Stimulated activated CD4-positive, alpha-beta T cell treated with anti-CD3 and anti-CD28 coated beads, Interleukin-2, amount 100 ng/mL, for 24 hours (primary cell): ENCODE measurements at regions not wholly inside any gene's neighbourhood (a gene's known extent, or its start where the extent isn't known, plus 50 kb on each side); places are given as distances from the start of the nearest gene placed in this dataset.

Source experiments
- DNase-seq, 2 donors: peaks; one replicate each; pipeline ENCODE4 v3.0.0-alpha.2; 2020

DNA sequence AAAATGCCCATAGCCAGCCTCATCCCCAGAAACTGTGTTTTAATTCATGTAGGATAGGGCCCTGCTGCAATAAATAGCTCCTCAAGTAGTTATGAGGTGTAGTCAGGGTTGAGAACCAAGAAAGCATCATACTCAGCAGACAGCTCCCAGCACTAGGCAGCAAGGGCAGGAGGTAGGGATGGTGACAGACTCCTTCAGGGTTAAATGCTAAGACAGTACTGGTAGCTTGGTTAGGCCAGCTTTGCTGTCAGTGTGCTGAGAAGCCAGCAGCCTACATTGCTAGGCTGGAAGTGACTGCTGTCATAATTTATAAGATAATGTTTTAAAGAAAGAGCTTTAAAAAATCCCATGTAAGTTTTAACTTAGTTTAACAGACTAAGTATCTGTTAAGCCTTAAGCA lies 113.9 kb upstream of the IMMP2L start:
- no peak for DNase-seq

DNA sequence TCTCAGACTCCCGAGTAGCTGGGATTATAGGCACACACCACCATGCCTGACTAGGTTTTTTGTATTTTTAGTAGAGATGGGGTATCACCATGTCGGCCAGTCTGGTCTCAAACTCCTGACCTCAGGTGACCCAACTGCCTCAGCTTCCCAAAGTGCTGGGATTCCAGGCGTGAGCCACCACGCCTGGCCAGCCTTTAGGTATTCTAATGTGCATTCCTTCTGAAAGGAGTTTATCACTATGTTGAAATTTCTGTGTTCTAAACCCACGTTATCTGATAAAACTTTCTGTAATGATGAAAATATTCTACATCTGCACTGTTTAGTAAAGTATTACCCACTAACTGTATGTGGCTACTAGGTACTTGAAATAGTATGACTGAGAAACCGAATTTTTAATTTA lies 110.6 kb upstream of the IMMP2L start:
- DNase-seq = no peak

DNA sequence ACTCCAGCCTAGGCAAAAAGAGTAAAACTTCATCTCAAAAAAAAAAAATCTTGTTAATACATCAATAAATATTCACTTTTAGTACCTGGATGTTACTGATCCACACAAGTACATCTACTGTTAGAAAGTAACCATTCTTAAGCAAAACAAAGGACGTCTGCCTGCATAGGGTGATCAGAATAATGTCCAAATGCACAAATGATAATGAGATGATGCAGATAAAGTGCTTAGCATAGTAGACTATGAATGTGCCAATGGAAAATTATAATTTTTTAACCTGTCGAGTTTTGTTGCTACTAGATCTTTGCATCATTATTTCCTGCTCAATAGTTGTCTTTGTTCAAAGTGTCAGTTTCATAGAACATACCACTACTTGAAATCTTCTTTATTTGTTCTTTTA lies 109.6 kb upstream of the IMMP2L start:
- no peak for DNase-seq

DNA sequence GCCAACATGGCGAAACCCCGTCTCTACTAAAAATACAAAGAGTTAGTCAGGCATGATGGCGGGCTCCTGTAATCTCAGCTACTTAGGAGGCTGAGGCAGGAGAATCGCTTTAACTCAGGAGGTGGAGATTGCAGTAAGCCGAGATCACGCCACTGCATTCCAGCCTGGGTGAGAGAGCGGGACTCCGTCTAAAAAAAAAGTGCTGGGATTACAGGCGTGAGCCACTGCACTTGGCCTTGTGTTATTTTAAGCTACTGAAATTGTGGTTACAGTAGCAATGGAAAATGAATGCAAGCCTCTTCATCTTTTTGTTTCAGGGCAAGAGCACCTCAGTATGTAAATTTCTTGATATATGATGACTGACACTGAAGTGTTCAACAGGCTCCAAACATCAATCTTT lies 106.4 kb upstream of the IMMP2L start:
- DNase-seq = no peak

DNA sequence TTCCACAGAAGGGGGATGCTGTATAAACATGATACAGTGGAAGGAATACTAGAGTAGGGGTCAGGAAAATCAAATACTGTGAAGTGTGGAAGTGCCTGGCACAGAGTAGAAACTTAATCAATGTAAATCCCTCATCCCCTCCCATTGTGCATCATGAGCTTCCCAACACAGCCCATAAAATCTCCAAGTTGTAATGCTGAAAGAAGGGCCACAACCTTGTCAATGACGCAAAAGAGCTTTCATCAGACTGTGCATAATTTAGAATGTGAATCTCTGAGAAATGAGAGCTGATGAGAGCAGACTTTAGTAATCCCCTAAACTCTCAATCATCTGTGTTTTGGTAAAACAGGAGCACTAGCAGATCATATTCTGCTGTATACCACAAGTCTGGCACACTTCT lies 105.2 kb upstream of the IMMP2L start:
- no peak for DNase-seq

DNA sequence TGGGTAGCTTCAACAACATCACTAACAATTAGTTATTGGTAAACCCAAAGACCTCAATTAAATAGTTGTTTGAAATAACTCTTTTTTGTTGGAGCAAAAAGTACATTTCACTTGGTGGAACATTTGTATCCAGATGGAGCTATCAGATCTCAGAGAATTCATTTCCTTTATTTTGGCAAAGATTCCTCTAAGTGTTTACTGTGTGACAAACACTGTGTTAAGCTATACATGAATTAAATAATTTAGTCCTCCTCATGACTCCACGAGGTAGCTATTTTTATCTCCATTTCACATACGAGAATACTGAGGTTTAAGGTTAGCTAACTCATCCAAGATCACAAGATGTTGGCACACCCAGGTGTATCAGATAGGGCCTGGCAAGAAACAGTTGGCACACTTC lies 104.0 kb upstream of the IMMP2L start:
- DNase-seq = no peak

DNA sequence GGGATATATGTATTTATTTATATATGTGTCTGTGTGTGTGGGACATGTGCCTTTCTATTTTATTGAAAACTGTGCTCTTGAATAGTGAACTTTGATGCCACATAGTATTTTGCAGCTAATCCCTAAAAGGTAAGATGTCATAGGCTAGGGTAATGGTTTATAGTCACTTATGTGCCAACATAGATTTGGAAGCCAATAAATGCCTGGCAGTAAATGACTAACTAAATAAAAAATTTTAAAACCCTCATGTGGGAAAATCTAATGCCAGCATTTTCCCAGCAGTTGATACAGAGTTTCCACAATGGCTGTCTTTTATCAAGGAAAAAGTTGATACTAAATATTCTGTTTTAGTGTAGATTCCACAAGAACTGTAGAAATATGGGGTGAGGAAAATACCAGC lies 101.5 kb upstream of the IMMP2L start:
- DNase-seq = no peak

DNA sequence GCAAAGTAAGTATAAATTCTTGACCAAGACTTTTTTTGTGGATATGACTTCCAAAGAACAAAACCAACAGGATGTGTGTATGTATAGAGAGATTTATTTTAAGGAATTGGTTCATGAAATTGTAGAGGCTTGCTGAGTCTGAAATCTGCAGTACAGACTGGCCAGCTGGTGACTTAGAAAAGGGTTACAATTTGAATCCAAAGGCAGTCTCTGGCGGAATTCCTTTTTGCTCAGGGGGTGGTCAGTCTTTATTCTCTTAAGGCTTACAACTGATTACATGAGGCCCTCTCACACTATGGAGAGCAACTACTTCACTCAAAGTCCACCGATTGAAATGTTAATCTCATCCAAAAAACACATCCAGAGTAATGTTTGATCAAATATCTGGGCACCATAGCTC lies 100.1 kb upstream of the IMMP2L start:
- no peak for DNase-seq

DNA sequence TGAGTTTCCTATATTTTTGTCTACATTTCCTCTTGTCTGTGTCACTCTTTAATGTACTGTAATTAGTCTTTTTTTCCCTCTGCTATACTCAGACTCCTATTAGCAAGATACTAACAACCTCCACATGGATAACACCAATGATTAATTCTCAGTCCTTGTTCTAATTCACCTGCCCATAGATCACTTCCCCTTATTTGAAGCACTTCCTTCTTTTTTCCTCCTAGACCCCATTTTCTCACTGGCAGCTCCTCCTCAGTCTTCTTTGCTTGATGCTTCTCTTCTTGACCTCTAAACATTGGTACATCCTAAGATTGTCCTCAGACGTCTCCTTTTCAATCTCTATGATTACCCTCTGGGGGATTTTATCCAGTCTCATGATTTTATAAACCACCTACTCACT lies 98.2 kb upstream of the IMMP2L start:
- DNase-seq = no peak

DNA sequence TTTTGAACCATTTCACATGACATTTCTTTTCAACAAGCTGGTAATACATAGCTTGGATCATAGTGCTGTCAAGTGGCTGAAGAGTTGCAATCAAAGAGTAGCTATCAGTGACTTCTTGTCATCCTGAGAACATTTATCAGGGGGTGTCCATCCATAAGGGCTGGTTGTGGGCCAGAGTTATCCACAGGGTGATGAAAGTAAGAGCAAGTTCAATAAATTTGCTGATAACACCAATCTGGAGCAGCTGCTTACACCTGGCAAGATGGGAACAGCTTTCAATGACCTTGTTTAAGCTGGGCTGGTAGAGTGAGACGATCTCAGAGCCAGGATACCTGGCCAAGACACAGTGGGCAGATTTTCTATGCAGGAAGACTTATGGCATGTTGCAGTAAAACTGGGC lies 96.3 kb upstream of the IMMP2L start:
- no peak for DNase-seq

DNA sequence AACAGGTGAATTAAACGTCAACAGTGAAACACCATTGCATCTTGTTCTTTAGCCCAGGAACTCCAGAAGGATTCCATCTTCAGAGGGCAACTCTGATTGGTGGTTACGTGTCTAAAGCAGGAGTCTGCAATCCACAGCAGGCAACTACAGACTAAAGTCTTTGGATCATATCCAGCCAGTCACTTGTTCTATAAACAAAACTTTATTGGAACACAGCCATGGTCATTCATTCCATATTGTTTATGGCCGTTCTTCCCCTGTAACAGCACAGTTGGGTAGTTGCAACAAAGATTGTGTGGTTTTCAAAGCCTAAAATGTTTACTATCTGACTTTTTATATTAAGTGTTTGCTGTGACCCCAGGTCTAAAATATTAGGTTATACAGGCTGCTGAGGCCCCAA lies 94.7 kb upstream of the IMMP2L start:
- no peak for DNase-seq

DNA sequence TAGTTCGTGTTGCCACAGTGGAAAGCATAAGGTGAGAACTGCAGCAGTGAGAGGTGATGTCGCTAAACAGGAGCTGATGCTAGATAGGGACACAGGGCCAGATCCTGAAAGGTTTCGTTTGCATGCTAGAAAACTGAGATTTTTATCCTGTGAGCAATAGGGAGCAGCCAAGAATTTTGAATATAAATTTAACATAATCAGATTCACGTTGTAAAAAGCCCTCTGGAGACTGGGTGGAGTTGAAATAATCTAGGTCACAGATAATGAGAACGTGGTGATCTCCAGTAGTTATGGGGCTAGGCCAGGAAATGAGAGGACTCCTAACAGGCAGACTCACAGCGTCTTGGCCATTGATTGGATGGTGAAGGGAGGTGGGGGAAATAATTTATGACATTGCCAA lies 92.1 kb upstream of the IMMP2L start:
- no peak for DNase-seq

DNA sequence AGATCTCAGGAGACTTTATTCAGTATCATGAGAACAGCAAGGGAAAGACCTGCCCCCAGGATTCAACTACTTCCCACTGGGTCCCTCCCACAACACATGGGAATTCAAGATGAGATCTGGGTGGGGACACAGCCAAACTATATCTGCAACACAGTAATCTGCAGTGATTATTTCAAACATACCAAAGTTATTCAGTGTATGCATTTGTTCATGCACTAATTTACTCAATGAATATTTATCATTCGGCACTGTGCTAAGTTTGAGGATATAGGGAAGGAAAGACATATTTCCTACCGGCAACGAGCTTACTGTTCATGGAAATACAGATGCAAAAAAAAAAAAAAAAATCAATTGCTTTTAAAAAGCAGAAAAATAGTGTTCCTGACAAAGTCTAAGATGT lies 91.6 kb upstream of the IMMP2L start:
- no peak for DNase-seq

DNA sequence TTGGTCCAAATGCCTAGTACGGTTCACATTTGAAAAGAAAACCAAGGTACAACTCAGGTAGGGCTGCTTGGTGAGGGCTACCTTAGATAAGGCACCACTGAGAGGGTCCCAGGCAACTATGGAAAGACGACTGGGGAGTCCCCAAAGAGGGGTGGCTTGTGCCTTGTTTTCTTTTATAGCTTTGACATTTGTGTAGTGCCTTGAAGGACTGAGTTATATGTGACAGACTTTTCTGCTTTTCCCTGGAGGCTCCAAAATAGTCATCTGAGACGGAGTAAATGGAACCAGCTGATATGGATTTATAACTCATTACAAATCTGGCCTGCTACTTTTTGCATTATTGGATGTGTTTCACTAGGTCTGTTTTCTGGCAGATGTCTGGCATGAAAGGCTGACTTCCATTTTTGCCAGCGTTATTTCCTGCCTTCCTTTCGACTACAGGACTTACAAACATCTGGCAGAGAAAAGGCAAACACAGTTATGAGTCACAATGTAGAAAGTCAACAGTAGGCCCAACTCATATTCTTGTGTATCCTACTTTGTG lies 88.2 kb upstream of the IMMP2L start:
- no peak for DNase-seq

DNA sequence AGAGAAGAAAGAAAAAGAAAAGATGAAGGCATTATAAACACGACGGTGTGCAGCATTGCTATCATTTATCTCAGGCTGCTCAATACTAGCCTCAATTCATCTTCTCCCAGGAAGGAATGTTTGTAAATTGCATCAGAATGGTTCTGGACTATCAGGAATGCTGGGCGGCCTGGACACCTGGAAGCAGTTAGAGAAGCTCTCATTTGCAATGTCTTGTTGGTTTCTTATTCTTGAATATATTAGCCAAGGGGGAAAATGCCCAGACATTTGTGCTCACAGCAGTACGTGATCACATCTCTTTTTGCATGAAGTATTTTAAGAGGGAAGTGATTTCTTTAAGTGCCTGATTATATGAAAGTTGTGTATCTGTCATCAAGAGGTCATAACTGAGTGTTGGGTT lies 85.6 kb upstream of the IMMP2L start:
- DNase-seq = no peak

DNA sequence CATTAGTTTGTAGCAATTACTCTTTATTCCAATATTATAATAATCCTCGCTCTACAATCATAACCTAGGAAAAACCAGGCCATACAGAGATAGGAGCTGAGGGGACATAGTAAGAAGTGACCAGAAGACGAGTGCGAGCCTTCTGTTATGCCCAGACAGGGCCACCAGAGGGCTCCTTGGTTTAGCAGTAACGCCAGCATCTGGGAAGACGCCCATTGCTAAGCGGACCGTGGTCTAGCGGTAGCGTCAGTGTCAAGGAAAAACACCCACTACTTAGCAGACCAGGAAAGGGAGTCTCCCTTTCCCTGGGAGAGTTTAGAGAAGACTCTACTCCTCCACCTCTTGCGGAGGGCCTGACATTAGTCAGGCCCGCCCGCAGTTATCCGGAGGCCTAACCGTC lies 82.3 kb upstream of the IMMP2L start:
- DNase-seq = peak in 1 of 2 donors; percentile 10

DNA sequence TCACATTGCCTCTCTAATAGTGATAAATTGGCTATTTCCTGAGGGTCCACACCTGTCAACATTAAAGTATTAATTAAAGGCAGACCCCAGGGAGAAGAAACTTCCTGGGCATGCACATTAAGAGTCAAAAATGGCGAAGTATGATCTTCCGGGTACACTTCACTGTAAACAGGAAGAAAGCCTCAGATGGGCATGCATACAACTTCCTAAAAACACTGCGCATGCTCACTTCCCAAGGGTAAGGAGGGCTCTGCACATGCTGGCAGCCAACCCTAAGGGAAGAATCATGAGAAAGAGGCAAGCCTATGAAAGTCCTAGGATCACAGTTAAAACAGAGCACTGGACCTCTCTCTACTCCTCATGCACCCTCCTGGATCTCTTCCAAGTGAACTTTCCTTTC lies 80.1 kb upstream of the IMMP2L start:
- no peak for DNase-seq

DNA sequence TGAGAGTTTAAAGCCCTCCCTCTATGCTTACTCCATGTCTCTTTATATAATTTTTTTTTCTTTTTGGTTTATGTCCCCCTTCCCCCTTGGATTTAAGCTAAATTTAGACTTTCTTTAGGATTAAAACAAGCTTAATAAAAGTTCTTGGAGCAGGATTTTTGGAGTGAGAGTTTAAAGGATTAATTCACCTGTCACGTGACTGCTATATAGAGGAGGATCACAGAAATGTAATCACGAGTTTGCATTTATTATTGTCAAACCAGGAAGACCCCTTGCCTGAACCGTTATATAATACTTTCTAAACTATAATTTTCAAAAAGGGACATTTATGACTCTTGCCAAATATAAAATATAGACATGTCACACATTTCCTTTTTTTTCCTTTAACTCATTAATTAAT lies 78.1 kb upstream of the IMMP2L start:
- DNase-seq = no peak

DNA sequence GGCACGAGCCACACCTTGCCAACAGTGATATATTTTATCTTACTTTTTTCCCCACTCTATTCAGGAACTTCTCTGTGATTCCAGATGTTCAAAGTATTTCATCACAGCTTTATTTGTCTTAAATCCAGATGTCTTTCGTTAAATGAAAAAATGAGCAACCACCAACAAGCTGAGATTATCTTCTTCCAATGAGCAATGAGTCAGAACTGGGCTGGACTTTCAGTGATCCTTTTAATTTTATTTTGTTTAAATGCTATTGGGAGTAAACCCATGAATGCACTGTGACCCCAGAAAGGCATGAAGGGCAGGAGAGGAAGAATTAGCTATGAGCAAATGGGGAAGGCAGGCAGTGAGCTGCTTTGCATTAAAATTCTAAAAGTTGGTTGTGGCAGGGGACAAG lies 77.6 kb upstream of the IMMP2L start:
- DNase-seq = no peak

DNA sequence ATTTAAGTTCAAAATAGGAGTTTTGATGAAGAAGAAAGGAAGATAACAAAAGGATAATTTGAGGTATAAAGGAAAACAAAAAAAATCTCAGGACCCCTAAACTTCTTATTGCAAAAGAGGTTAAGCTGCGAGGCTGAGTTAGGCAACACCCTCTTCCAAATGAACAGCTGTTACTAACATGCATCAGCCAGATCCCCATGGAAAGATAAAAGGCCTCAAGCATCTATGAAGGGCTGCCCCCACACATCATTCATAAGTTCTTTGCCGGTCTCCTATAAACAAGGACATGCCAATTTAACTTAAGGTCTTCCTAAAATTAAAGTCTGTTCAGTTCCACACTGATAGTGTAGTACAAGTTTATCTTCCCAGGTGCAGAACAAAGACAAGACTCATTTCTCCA lies 75.8 kb upstream of the IMMP2L start:
- no peak for DNase-seq

DNA sequence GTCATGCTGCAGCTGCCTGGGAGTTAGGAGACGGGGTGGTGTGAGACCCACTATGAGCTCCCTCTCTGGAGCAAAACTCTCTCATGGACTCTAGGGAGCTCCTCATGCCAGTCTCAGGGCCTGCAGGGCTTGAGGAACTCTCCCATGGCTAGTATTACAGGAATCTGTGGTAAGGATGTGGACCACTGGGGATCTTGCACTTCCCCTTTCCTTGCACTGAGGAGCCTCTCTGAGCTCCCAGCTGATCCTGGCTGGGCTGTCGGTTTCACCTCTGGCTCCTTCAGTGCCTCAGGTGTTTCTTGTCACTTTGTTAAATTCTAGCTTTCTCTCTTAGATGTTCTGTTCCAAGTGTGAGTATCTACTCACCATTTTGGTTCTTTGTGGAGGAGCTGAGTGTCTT lies 71.6 kb upstream of the IMMP2L start:
- no peak for DNase-seq

DNA sequence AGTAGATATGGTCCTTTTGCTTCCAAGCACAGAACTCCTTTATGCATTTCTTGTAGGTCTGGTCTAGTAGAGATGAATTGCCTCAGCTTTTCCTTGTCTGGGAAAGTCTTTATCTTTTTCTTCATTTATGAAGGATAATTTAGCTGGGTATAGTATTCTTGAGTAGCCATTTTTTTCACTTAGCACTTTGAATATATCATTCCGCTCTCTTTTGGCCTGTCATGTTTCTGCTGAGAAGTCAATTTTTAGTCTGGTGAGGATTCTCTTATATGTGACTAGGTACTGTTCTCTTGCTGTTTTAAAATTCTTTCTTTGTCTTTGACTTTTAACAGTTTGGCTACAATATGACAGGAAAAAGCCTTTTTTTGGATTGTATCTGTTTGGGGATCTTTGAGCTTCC lies 68.6 kb upstream of the IMMP2L start:
- DNase-seq = no peak

DNA sequence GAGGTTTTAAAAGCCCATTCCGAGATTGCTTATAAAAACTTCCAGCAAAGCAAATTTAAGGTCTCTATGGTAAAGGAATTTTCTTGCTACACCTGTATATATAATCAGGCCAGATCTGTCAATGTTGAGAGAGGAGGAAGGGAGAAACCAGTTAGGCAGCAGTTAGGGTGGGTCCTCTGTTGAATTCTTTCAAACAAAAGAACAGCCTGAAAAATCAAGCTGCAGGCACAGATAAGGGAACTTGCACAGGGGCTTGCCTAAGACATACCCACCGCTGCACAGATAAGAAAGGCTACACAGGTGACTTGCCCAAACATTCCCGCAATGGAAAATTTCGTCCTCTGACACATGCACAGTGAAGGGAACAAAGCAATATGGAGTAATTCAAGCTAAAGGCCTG lies 59.8 kb upstream of the IMMP2L start:
- no peak for DNase-seq
